NCI-H510A treated with DMSO at 0.1 percent for 48 hours (cell line): ENCODE measurements at regions not wholly inside any gene's neighbourhood (a gene's known extent, or its start where the extent isn't known, plus 50 kb on each side); places are given as distances from the start of the nearest gene placed in this dataset.
"Not testable (repeated sequence)": the region's sequence is repeated elsewhere in the genome, so short reads cannot be mapped to it uniquely, and the experiment has no call there.

Source experiments
- DNase-seq: peaks from one replicate; lab custom pipeline; 2025; lab: John Stamatoyannopoulos, UW

DNA sequence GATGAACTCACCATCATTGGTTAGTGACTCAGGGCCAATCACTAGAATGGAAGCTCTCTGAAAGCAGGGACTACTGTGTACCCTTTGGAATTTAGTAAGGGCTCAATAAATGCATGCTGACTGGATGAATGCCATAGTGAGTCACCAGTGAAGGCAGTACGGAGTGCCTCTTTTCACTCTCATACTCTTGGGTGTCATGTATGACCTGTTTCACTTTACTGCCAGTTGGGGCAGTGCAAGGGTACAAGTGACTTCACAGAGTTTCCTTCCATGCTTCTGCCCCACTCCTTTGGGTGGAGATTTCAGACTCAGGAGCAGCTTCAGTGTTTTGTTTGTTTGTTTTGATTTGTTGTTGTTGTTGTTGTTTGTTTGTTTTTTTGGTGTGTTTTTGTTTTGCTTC is 57.7 kb downstream of the SOX3 start:
- DNase-seq: no peak

DNA sequence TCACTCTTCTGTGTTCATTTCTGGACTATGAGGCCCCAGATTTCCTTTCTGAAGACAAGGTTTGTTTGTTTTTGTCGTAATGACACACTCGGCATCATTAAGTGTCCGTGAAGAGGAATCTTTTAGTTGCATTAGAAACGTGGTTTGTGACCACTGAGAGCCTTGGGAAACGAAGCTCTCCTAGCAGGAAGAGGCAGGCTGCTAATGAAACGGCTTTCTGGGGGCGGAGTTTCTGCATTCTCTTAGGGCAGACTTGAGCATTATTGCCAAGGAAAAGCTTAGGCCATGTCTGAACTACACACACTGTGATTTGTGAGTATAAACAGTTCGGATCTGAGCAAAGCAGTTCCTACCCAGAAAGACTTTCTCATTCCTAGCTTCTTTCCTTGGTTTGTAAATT is 64.0 kb downstream of the SOX3 start:
- DNase-seq: no peak

- no peak for DNase-seq
Measured at GRCh38 chrX:140439476-140439875, 65.4 kb downstream of the SOX3 start.

DNA sequence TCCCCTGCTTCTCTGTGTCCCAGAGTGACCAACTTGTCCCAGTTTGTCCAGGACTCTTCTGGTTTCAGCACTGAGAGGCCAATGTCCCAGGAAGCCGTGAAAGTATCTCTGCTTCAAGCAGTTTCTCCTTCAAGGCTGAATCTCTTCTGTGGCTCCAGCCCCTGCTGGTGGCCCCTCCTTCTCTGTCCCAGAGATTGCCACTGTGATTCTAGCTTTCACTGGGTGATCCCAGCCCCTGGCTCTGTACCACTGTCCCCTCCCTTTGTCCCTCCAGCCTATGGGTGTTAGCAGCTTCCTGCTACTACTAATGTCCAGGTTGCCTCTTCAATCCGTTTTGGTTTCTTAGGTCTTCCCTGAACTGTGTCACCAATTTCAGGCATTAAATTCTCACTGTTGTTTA is 70.5 kb downstream of the SOX3 start:
- no peak for DNase-seq

DNA sequence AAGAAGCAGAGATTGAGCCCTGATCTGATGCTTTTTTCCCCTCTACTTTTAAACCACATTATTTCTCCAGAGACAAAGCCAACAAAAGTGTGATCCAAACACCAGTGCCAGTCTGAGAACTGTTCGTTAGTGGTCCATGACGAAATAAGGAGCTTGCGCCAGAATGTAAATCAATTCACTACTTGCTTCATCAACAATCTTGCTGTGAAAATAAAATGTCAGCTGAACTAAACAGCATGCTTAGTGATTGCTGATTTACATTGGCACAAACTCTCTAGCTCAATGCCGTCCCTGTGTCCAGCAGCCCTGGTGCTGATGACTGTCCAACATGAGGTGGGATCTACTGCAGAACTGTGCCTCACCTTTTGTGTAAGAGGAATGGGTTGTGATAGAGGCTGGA is 71.3 kb downstream of the SOX3 start:
- no peak for DNase-seq

- DNase-seq: no peak
Measured at GRCh38 chrX:140432346-140433175, 72.3 kb downstream of the SOX3 start.

DNA sequence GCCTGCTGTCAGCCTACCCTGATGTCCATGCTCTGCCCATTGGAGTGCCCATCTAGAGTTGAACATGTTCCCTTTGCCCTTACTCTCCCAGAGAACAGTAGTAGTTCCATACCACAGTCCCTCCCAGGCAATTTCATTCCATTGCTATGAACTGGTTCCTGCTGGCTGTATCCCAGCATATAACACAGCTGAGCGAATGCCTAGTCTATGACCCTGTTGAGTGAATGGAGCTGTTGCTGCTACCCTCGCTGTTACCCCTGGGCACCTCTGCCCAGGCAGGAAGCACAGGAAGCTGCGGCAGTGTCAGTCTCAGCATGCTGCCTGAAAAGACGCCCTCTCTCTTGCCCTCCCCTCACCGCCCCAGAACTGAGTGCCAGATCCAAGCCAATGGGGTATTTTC is 73.3 kb downstream of the SOX3 start:
- DNase-seq: no peak

GRCh38 chrX:140425712-140426395 is 79.0 kb downstream of the SOX3 start:
- DNase-seq: no peak

DNA sequence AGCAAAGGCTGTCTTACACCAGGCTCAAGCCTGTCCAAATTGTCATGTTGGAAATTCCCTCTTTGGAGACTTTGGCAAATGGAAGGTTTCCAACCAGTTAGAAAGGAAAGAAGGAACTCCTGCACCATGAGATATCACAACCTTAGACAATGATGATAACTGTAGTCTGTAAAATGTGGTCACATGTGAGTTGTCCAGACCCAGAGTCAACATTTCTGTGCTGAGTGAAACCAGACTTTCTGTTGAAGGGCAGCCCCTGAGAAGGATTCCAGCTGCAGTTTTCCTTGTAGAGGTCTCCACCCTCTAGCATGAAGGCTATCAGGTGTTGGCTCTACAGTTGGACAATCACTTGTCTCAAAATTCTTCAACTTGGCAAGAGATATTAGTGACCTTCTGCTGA is 82.4 kb downstream of the SOX3 start:
- no peak for DNase-seq

DNA sequence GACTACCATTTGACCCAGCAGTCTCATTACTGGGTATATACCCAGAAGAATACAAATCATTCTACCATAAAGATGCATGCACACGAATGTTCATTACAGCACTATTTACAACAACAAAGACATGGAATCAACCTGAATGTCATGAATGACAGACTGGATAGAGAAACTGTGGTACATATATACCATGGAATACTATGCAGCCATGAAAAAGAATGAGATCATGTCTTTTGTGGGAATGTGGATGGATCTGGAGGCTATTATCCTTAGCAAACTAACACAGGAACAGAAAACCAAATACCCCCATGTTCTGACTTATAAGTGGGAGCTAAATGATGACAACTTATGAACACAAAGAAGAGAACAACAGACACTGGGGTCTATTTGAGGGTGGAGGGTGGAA is 102.7 kb downstream of the SOX3 start:
- DNase-seq: not testable (repeated sequence)

GRCh38 chrX:140396326-140396725 is 108.5 kb downstream of the SOX3 start:
- not testable (repeated sequence) for DNase-seq

DNA sequence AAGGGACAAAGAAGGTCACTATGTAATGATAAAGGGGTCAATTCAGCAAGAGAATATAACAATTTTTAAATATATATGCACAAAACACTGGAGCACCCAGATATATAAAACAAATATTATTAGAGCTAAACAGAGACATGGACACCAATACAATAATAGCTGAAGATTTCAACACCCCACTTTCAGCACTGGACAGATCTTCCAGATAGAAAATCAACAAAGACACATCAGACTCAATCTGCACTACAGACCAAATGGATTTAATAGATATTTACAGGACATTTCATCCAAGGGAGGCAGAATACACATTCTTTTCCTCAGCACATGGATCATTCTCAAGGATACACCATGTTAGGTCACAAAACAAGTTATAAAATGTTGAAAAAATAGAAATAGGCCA is 111.4 kb downstream of the SOX3 start:
- DNase-seq: no peak

DNA sequence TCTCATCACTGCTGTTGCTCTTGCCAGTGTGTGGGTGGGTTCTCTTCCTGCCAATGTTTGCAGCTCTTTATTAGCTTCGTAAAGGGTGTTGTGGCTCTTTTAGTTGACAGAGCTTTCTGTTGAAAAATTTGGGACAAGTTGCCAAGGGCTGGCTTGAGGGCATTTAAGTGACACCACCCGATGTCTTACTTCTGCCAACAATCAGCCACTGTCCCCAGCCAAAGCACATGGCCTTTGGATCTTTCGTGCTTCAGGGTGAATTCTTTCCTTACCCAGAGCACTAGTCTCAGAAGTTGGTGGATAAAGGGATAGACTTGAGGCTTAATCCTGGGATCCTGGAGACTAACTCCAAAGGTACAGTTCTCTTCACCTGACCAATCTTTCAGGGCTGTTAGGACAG is 113.6 kb downstream of the SOX3 start:
- no peak for DNase-seq

DNA sequence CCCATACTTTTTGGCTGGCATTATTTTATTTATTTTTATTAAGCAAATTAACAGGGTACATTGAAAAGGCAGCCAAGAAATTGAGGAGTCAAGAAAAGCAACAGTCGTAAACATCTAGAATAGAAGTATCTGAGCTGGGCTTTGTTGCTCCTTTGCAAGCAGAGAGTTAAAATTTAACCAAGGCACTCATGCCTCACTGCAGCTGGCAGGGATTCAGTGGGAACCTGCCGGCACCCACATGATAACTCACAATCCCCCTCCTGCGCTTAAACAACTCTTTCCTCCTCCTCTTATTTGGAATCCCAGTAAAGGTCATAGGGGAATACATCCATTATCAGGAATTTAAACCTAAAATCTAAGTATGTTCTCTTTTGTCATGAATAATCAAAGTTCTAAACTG is 115.5 kb downstream of the SOX3 start:
- no peak for DNase-seq

DNA sequence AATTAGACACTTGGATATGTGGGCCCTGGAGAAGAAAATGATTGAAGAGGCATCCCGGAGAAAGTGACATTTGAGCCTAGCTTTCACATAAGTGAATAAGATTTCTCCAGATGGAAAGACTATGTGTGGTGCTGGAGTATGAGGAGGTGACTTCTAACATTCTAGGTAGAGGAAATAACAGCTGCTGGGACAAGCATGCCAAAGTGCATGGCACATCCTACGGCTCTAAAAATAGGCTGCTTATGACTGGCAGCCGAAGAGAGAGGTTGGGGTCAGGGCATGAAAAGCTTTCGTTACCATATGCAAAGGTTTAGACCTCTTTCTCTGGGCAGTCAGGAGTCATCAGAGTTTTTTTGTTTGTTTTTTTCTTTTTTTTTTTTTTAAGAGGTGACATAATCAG is 142.0 kb downstream of the SOX3 start:
- DNase-seq: no peak

GRCh38 chrX:140360924-140361323 is 143.9 kb downstream of the SOX3 start:
- no peak for DNase-seq

- no peak for DNase-seq
Measured at GRCh38 chrX:140360284-140360683, 144.6 kb downstream of the SOX3 start.

GRCh38 chrX:140355922-140356321 is 148.9 kb downstream of the SOX3 start:
- DNase-seq: no peak

DNA sequence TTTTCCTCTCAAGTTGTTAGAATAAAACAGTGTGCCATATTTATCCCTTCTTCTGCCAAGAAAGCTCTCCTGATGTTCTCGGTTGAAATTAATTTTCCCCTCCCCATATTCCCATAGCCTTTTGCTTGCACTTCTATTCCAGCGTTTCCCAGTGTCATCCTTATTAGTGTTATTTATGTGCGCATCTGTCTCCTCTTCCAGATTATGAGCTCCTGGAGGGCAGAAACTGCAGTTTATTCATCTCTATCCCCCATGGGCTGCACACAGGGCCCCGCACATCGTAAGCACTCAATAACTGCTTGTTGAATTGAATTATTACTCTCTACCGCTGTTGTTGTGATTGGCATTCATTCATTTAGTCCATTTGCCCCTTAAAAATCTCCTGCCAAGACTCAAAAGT is 149.4 kb downstream of the SOX3 start:
- no peak for DNase-seq

- no peak for DNase-seq
Measured at GRCh38 chrX:140354431-140355120, 150.3 kb downstream of the SOX3 start.

DNA sequence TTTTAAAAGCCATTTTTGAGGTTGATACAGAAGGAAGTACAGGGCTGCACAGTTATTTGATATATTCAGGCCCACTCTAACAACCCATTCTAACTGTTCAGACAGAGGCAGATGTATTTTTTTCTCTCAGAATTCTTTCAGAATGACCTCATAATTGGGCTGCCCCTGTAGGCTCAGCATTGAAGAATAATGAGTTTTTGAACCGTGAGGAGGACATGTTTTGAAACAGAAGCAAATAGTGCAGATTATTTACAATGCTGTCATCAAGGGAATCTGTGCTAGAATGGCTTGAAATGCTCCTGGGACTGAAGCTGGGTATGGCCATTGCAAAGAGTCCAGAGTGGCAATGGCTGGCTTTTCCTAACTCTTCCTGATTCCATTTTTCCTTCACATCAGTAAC is 158.1 kb downstream of the SOX3 start:
- no peak for DNase-seq

- no peak for DNase-seq
Measured at GRCh38 chrX:140343226-140343868, 161.5 kb downstream of the SOX3 start.

DNA sequence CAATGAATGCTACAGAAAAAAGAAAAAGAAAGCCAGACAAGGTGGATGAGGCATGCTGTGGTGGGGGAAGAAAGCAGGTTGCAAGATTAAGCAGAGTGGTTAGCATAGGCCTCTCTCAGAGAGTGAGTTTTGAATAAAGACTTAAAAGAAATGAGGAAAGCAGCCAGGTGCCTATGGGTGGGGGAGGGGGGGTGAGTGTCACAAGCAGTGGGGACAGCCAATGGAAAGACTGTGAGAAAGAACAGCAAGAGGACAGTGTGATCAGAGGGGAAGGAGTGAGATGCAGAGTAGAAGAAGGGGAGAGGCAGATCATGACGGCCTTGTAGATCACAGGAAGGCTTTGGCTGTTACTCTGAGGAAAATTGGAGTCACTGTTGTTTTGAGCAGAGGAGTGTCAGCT is 162.5 kb downstream of the SOX3 start:
- DNase-seq: no peak
